Mononuclear cell (primary cell): ENCODE measurements at regions not wholly inside any gene's neighbourhood (a gene's known extent, or its start where the extent isn't known, plus 50 kb on each side); places are given as distances from the start of the nearest gene placed in this dataset.

ENCODE experiments used
- H3K27me3 ChIP-seq: 2 replicates; pipeline ENCODE4 v1.6.0; 2011; ENCODE audit warnings: low read length, control low read depth; ENCODE audit not compliant: insufficient read depth
- H3K4me1 ChIP-seq: 2 replicates; pipeline ENCODE4 v1.5.1; 2011; ENCODE audit warnings: mild to moderate bottlenecking, low read length, control low read depth; ENCODE audit not compliant: insufficient read depth
- H3K4me3 ChIP-seq: 2 replicates; pipeline ENCODE4 v1.5.1; 2011; ENCODE audit warnings: mild to moderate bottlenecking, low read length, moderate library complexity
- H3K9me3 ChIP-seq: 2 replicates; pipeline ENCODE4 v1.5.1; 2011; ENCODE audit warnings: low read depth, mild to moderate bottlenecking, control low read depth, low read length

- H3K27me3 ChIP-seq: peaks cover 88% of the 10 kb centered on the region
Observed at GRCh38 chr5:73314395-73315257, 134.0 kb downstream of the FOXD1 start.

DNA sequence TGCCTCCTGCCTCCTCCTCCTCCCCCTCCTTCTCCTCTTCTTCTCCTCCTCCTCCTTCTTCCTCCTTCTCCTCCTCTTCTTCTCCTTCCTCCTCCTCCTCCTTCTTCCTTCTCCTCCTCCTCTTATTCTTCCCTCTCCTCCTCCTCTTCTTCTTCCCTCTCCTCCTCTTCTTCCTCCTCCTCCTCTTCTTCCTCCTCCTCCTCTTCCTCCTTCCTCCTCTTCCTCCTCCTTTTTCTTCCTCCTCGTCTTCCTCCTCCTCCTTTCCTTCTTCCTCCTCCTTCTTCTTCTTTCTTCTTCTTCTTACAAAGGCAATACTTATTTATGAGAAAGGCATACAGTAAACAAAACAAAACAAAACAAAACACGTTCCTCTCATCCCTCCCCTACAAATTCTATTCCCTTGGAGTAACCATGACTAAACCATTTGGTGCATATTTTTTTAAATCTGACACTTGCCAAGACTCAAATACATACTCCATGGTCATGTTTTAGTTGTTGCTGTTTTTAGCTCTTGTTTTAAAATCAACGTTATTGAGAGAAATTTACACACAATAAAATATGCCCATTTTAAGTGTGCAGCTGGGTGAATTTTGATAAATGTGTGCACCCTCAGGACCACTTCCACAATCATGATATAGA, 135.6 kb downstream of the FOXD1 start:
- Histone ChIP-seq H3K4me1 (no peaks in the 10 kb centered on the region), H3K4me3 (no peak overlapping the region), H3K27me3 (peaks cover 97% of the 10 kb centered on the region), H3K9me3 (no peaks in the 10 kb centered on the region)

More at GRCh38 chr5:73314395-73315257, 134.0 kb downstream of the FOXD1 start:
- H3K4me1 ChIP-seq: no peaks in the 10 kb centered on the region
- no peaks in the 10 kb centered on the region for H3K9me3 ChIP-seq
- H3K4me3 ChIP-seq: no peak overlapping the region

DNA sequence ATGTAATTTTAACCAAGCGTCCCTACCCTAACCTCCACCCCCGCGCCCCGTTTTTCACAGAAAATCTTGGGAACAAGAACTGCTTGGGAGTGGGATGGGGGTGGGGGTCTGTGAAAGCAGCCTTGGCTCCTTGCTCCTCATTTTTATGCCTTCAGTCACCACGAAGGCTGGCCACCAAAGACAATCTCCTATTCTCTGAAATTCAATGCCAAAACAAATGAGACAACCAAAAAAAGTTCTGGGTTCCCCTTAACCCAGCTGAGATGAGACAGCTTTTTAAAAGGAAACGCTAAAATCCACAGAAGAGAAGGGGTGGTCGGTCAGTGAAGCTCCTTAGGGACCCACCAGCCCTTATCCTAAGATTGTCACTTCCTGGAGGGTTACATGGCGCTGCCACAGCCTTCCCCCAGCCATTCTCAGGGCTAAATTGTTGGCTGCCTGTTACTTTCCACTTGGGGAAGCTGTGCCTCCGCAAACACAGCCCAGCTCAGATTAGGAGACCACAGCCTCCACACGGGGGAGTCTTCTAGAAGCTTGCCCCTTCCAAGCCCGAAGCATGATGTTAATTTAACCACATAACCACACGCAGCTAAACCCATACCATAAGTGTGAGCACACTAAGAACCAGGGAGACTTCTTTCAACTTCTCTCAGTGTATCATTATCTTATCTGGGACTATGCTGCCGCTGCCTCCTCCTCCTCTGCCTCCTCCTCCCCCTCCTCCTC, 136.3 kb downstream of the FOXD1 start:
- no peaks in the 10 kb centered on the region for H3K9me3 ChIP-seq
- H3K4me3 ChIP-seq: no peak overlapping the region
- no peaks in the 10 kb centered on the region for H3K4me1 ChIP-seq
- peaks cover 98% of the 10 kb centered on the region for H3K27me3 ChIP-seq

- H3K4me3 ChIP-seq: no peak overlapping the region
- no peaks in the 10 kb centered on the region for H3K4me1 ChIP-seq
- H3K9me3 ChIP-seq: no peaks in the 10 kb centered on the region
- H3K27me3 ChIP-seq: peaks cover 98% of the 10 kb centered on the region
Observed at GRCh38 chr5:73311291-73312110, 137.1 kb downstream of the FOXD1 start.

- Histone ChIP-seq H3K4me3 (no peak overlapping the region), H3K27me3 (peaks cover 98% of the 10 kb centered on the region), H3K4me1 (no peaks in the 10 kb centered on the region), H3K9me3 (no peaks in the 10 kb centered on the region)
Observed at GRCh38 chr5:73307645-73308355, 134.8 kb downstream of the TMEM174 start.

DNA sequence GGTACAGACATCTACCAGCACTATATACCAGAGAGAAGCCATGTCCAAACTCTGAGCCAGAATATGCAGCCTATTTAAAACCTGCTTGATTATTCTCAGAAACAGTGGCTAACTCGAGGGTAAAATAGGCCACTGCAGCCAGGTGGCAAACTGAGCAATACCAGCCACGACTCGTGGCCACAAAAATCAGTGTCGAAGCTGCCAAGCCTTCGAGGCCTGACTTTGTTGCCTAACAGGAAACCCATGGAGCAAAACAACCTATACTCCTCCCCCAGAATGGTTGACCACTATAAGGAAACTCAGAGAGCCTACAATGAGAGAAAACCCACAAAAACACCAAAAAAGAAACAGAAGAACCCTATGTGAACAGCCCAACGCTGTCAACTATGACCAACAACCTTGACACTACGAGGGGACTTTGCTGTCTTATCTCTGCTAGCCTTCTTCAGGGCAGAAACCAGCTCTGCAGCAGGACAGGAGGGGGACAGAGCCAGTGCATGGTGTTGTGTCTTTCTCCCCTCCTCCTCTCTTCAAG, 133.8 kb downstream of the TMEM174 start:
- Histone ChIP-seq H3K9me3 (no peaks in the 10 kb centered on the region), H3K4me1 (no peaks in the 10 kb centered on the region), H3K4me3 (no peak overlapping the region), H3K27me3 (peaks cover 98% of the 10 kb centered on the region)

DNA sequence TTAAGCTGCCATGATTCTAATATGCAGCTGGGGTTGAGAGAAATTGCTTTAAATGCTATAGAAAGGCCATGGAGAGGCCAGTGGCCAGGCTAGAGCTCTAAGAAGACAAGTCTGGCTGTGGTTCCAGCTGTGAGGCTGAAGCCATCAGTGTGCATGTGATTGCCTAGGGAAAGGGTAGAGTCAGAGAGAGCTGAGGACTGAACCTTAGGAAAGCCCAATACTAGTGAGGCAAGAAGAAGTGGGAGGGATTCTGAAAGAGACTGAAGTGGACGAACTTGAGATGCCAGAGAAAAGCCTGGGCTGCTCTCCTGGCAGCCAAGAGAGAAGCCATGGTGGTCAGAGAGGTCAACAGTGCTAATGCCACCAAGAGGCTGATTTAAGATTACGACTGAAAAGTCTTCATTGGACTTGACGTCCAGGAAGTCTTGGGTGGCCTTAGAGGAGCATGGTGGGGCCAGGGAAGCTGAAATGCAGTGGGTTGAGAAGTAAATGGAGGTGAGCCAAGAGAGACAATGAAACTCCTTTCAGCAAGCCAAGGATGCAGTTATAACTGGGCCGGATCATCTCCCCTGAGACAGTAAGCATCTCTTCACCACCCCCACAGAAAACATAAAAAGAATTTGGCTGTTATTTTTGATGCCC, 133.2 kb downstream of the TMEM174 start:
- Histone ChIP-seq H3K9me3 (no peaks in the 10 kb centered on the region), H3K27me3 (peaks cover 98% of the 10 kb centered on the region), H3K4me3 (no peak overlapping the region), H3K4me1 (no peaks in the 10 kb centered on the region)

DNA sequence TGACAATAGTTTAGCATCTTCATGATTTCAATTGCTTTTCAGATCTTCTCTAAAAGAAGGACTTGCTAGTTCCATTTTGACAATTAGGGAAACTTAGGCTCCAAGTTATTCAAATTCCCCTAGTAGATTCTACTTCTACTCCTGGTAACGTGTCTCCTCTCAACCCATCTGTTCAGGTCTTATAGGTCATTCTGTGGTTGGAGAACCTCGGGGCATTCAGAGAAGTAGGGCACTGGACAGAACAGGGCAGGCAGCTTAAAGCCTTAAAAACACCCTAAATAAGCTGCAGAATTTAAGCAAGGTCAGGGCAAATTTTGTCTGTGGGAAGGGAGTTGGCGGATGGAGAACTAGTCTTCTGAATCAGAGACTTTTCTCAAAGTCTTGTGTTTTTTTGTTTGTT, 132.4 kb downstream of the TMEM174 start:
- H3K9me3 ChIP-seq: no peaks in the 10 kb centered on the region
- no peaks in the 10 kb centered on the region for H3K4me1 ChIP-seq
- no peak overlapping the region for H3K4me3 ChIP-seq
- peaks cover 98% of the 10 kb centered on the region for H3K27me3 ChIP-seq

DNA sequence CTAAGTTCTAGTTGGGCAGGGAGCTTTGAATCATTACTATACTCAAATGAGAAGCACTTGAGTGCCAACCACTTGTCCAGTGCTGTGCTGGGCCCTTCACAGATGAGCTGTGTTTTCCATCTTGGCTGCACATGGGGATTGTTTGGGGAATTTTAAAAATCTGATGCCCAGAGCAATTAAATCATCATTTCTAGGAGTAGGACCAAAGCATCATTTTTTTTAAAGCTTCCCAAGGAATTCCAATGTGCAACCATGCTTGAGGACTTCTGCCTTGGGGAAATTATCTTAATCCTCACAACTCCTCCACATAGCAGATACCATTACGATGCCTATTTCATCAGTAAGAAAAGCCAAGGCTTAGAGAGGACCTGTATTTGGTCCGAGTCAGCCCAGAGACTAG, 131.4 kb downstream of the TMEM174 start:
- H3K4me1 ChIP-seq: no peaks in the 10 kb centered on the region
- peaks cover 98% of the 10 kb centered on the region for H3K27me3 ChIP-seq
- no peaks in the 10 kb centered on the region for H3K9me3 ChIP-seq
- H3K4me3 ChIP-seq: no peak overlapping the region

DNA sequence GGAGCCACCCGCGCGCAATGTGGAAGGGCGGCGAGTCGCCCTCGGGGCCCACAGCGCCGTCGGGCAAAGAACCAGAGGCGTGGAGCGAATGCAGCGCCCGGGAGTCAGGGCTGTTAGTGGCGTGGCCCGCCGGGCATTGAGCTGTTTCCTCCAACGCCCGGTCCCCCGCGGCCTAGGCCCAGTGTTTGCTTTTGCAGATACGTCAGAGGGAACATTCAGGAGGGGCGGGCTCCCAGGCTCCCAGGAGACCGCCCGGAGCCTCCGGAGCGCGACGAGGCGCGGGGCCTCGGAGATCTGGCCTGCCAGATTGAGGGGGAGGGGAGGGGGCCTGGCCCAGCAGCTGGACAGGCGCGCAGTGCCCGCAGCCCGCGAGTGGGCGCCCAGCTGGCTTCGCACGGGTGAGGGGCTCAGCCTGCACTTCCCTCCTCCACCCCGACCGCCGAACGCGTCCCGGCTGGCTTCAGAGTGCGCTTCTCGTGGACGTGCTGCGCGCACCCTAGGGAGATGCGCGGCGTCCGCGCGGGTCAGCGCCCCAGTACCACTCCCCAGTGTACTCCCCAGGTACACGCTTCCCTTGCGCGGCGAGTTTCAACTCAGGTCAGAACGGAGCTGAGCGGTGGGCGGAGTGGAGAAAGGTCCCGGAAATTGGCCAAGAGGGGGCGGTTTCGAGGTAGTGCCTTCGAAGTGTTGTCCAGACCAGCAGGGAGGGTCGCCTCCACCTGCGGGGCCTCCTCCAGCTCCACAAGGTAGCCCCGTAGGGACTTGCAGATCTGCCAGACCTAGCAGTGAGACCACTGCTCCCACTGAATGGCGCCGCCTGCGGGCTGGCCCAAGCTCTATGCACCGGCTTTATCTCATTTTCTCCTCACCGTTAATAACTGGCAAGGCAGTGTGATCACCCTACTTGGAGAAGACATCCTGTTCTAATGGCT, 130.4 kb downstream of the TMEM174 start:
- H3K9me3 ChIP-seq: no peaks in the 10 kb centered on the region
- no peak overlapping the region for H3K4me3 ChIP-seq
- H3K27me3 ChIP-seq: peaks cover 99% of the 10 kb centered on the region
- H3K4me1 ChIP-seq: peaks cover 4% of the 10 kb centered on the region

- Histone ChIP-seq H3K4me1 (peaks cover 4% of the 10 kb centered on the region), H3K4me3 (no peak overlapping the region), H3K9me3 (no peaks in the 10 kb centered on the region), H3K27me3 (peaks cover 100% of the 10 kb centered on the region)
Observed at GRCh38 chr5:73302797-73303147, 129.8 kb downstream of the TMEM174 start.

- H3K4me3 ChIP-seq: no peak overlapping the region
- peaks cover 100% of the 10 kb centered on the region for H3K27me3 ChIP-seq
- peaks cover 4% of the 10 kb centered on the region for H3K4me1 ChIP-seq
- H3K9me3 ChIP-seq: no peaks in the 10 kb centered on the region
Observed at GRCh38 chr5:73301208-73301901, 128.4 kb downstream of the TMEM174 start.
